T47D (cell line): ENCODE measurements at regions not wholly inside any gene's neighbourhood (a gene's known extent, or its start where the extent isn't known, plus 50 kb on each side); places are given as distances from the start of the nearest gene placed in this dataset.

Source experiments
- DNase-seq, 2 experiments: peaks; one replicate each; pipeline versions ENCODE4 v3.0.0 to v3.0.0-alpha.2; 2011 to 2012; ENCODE audit warnings: low read depth in 1 of 2, low spot score in 1 of 2
- JUND ChIP-seq: IDR thresholded peaks from 2 replicates; pipeline ENCODE4 v1.6.1; 2012; ENCODE audit warnings: low read depth
- in situ Hi-C: cut with HindIII; loops from 2 replicates; pipeline ENCODE4 v1.10.0; 2016; ENCODE audit warnings: low sequenced_read_pairs, low pct_unique_long_range_greater_than_20kb

DNA sequence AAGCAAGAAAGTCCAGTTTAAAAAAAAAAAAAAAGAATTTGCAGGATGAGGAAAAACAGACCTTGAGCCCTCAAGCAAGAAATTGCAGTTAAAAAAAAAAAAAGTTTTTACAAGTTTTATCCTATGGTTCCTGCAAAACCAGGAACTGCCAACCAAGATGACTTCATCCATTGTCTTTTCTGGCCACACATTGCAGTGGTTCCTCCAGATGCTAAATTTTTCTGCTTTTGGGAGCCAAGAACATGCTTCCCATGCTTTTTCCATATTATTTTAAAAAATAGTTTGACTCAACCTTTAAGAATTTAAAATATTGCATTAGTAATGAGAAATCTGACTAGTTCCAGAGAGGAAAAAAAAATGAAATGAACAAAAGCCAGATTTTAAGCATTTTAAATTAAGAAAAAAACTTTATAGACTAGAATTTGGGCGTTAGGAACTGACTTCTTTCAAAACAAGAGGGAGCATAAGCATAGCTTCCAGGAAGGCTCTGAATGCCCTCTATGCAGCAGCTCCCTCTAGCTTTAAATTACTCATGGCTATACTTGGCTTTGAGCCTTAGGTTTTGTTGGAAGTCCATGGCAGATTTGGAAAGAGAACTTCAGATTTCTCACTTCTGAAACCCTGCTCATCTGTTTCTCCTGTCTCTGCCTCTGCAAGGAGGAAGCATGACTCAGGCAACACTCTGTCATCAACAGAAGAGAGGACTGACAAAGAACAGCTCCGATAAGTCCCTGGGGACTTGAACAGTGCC is 124.5 kb downstream of the GPR65 start:
- no peak for TF ChIP-seq JUND
- peak in 1 of 2 experiments; percentile 31 for DNase-seq
- in situ Hi-C loops = no loop called here

DNA sequence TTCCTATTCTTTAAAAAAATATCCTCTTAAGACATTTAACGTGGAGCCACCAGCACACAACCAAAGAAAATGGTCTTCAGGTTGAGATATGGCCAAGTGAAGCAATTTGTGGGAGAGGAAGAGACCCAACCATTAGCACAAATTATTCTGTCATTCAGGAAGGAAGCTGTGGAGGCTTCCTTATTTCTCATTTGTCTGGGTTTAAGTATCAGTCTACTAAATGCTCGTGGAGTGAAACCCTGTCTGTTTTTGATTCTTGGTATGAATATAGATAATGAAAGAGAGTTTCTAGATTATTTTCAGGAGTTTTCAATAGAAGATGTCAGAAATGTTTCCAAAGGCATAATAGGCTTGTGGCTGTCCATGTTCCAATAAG is 125.1 kb downstream of the GPR65 start:
- in situ Hi-C loops = no loop called here
- no peak for TF ChIP-seq JUND
- no peak for DNase-seq
